Suprapubic skin (tissue), 4 donors: ENCODE measurements at regions not wholly inside any gene's neighbourhood (a gene's known extent, or its start where the extent isn't known, plus 50 kb on each side); places are given as distances from the start of the nearest gene placed in this dataset.

Experiments
- DNase-seq, 2 donors: peaks; one replicate each; pipeline ENCODE4 v3.0.0-alpha.2; 2019; ENCODE audit warnings: low spot score in 2 of 2
- H3K27ac ChIP-seq: fragments of 200-600 bp; sonication (generic); one replicate; pipeline ENCODE4 v1.5.1; 2019
- H3K27me3 ChIP-seq: fragments of 200-600 bp; sonication (generic); one replicate; pipeline ENCODE4 v1.5.1; 2019
- H3K36me3 ChIP-seq: fragments of 200-600 bp; sonication (generic); one replicate; pipeline ENCODE4 v1.5.1; 2019
- H3K4me1 ChIP-seq: fragments of 200-600 bp; sonication (generic); one replicate; pipeline ENCODE4 v1.5.1; 2019
- H3K4me3 ChIP-seq: fragments of 200-600 bp; sonication (generic); one replicate; pipeline ENCODE4 v1.5.1; 2019; ENCODE audit warnings: mild to moderate bottlenecking
- H3K9me3 ChIP-seq: fragments of 200-600 bp; sonication (generic); one replicate; pipeline ENCODE4 v1.5.1; 2019
- EP300 ChIP-seq: sonication (generic); formaldehyde crosslinking; IDR thresholded peaks from one replicate; pipeline ENCODE4 v1.6.1; 2017; ENCODE audit warnings: antibody characterized with exemption
- POLR2A ChIP-seq, 2 donors: fragments of 450-650 bp; IDR thresholded peaks; one replicate each; pipeline ENCODE4 v1.6.1; 2017; ENCODE audit warnings: antibody characterized with exemption in 2 of 2, mild to moderate bottlenecking in 2 of 2, moderate library complexity in 2 of 2
- POLR2AphosphoS5 ChIP-seq, 3 donors: sonication (generic); formaldehyde crosslinking; IDR thresholded peaks; one replicate each; pipeline ENCODE4 v1.6.1; 2017; ENCODE audit warnings: antibody characterized with exemption in 3 of 3
- WGBS: methylation state at CpG from one replicate; pipeline ENCODE4 v1.1.5; 2018; 5-methylcytosine and 5-hydroxymethylcytosine counted together
- TF ChIP-seq, protein P1 (sequence below), 2 donors: fragments of 200-600 bp in 1 of 2; fragments of 450-650 bp in 1 of 2; sonication (generic) in 1 of 2; IDR thresholded peaks; one replicate each; pipeline ENCODE4 v1.5.1; 2016 to 2019; ENCODE audit warnings: antibody characterized with exemption in 2 of 2, mild to moderate bottlenecking in 1 of 2, moderate library complexity in 1 of 2

- Histone ChIP-seq H3K9me3 (no peaks in the 10 kb centered on the region), H3K4me1 (no peaks in the 10 kb centered on the region), H3K27me3 (no peaks in the 10 kb centered on the region), H3K27ac (no peak overlapping the region), H3K4me3 (no peak overlapping the region), H3K36me3 (no peaks in the 10 kb centered on the region)
- DNase-seq, result no peak
- 56% methylated on average over 2 of the region's 2 CpGs for WGBS
- TF ChIP-seq POLR2AphosphoS5 (IDR thresholded peaks at IDR 0.05) (no peak), POLR2A (IDR thresholded peaks at IDR 0.05) (no peak), EP300 (no peak)
- TF ChIP-seq, protein P1, sequence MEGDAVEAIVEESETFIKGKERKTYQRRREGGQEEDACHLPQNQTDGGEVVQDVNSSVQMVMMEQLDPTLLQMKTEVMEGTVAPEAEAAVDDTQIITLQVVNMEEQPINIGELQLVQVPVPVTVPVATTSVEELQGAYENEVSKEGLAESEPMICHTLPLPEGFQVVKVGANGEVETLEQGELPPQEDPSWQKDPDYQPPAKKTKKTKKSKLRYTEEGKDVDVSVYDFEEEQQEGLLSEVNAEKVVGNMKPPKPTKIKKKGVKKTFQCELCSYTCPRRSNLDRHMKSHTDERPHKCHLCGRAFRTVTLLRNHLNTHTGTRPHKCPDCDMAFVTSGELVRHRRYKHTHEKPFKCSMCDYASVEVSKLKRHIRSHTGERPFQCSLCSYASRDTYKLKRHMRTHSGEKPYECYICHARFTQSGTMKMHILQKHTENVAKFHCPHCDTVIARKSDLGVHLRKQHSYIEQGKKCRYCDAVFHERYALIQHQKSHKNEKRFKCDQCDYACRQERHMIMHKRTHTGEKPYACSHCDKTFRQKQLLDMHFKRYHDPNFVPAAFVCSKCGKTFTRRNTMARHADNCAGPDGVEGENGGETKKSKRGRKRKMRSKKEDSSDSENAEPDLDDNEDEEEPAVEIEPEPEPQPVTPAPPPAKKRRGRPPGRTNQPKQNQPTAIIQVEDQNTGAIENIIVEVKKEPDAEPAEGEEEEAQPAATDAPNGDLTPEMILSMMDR (IDR thresholded peaks at IDR 0.05), result no peak
Measured at GRCh38 chr5:142455856-142456255, 131.0 kb upstream of the SPRY4 start.

GRCh38 chr5:142453932-142454331 lies 129.1 kb upstream of the SPRY4 start:
- no peak overlapping the region for H3K27ac ChIP-seq
- no peaks in the 10 kb centered on the region for H3K27me3 ChIP-seq
- 71% methylated on average over 7 of the region's 7 CpGs for WGBS
- no peaks in the 10 kb centered on the region for H3K9me3 ChIP-seq
- H3K36me3 ChIP-seq, result no peaks in the 10 kb centered on the region
- H3K4me1 ChIP-seq, result no peaks in the 10 kb centered on the region
- DNase-seq, result no peak
- no peak overlapping the region for H3K4me3 ChIP-seq
- TF ChIP-seq POLR2A (IDR thresholded peaks at IDR 0.05) (no peak), POLR2AphosphoS5 (IDR thresholded peaks at IDR 0.05) (no peak), EP300 (no peak)
- TF ChIP-seq, protein P1 (IDR thresholded peaks at IDR 0.05), result no peak

- Histone ChIP-seq H3K9me3 (no peaks in the 10 kb centered on the region), H3K27ac (no peak overlapping the region), H3K27me3 (no peaks in the 10 kb centered on the region), H3K4me3 (no peak overlapping the region), H3K36me3 (no peaks in the 10 kb centered on the region), H3K4me1 (no peaks in the 10 kb centered on the region)
- no peak for TF ChIP-seq EP300
- no peak for TF ChIP-seq POLR2AphosphoS5 (IDR thresholded peaks at IDR 0.05)
- TF ChIP-seq POLR2A (IDR thresholded peaks at IDR 0.05), result no peak
- TF ChIP-seq, protein P1 (IDR thresholded peaks at IDR 0.05), result no peak
- DNase-seq, result no peak
Measured at GRCh38 chr5:142450419-142450818, 125.6 kb upstream of the SPRY4 start.

- H3K27ac ChIP-seq, result no peak overlapping the region
- H3K36me3 ChIP-seq, result no peaks in the 10 kb centered on the region
- no peak for DNase-seq
- H3K4me1 ChIP-seq, result no peaks in the 10 kb centered on the region
- no peaks in the 10 kb centered on the region for H3K27me3 ChIP-seq
- TF ChIP-seq POLR2A (IDR thresholded peaks at IDR 0.05) (no peak), EP300 (no peak), POLR2AphosphoS5 (IDR thresholded peaks at IDR 0.05) (no peak)
- TF ChIP-seq, protein P1 (IDR thresholded peaks at IDR 0.05), result no peak
- 95% methylated on average over 1 of the region's 1 CpG for WGBS
- no peak overlapping the region for H3K4me3 ChIP-seq
- no peaks in the 10 kb centered on the region for H3K9me3 ChIP-seq
Measured at GRCh38 chr5:142447887-142448286, 123.1 kb upstream of the SPRY4 start.

GRCh38 chr5:142446960-142447279 lies 122.1 kb upstream of the SPRY4 start:
- Histone ChIP-seq H3K27ac (no peak overlapping the region), H3K4me3 (no peak overlapping the region), H3K9me3 (no peaks in the 10 kb centered on the region), H3K27me3 (no peaks in the 10 kb centered on the region), H3K36me3 (no peaks in the 10 kb centered on the region), H3K4me1 (no peaks in the 10 kb centered on the region)
- DNase-seq, result no peak
- TF ChIP-seq, protein P1 (IDR thresholded peaks at IDR 0.05), result no peak
- TF ChIP-seq EP300 (no peak), POLR2A (IDR thresholded peaks at IDR 0.05) (no peak), POLR2AphosphoS5 (IDR thresholded peaks at IDR 0.05) (no peak)
- WGBS, result 60% methylated on average over 3 of the region's 3 CpGs
